ENCODE measurements at regions not wholly inside any gene's neighbourhood (a gene's known extent, or its start where the extent isn't known, plus 50 kb on each side); places are given as distances from the start of the nearest gene placed in this dataset.
"Not testable (repeated sequence)": the region's sequence is repeated elsewhere in the genome, so short reads cannot be mapped to it uniquely, and the experiment has no call there.

DNA sequence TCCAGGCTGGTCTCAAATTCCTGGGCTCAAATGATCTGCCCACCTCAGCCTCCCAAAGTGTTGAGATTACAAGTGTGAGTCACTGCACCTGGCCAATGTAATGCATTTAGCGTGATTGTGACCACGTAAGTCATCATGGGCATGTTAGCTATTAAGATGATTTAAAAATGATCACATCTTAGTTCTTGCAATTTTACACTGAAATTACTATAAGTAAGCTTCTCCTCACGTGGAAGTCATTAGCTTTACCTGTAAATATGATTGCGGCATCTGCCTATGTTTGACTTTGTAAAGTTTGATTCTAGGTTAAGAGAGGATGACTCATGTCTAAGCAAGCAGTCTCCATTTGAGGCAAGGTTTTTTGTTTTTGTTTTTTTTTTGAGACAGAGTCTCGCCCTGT, 85.5 kb downstream of the PMAIP1 start:
- Histone ChIP-seq H3K4me3 (no peak overlapping the region), H3K36me3 (ENCODE audit: control insufficient read depth in 4 of 4, insufficient read depth in 4 of 4, low read length in 4 of 4) (no peaks in the 10 kb centered on the region), H3K9ac (ENCODE audit: insufficient read depth in 1 of 2, low read length in 2 of 2) (no peak overlapping the region), H3K4me1 (ENCODE audit: control insufficient read depth in 5 of 5, insufficient read depth in 5 of 5, low read length in 5 of 5) (peaks cover 0 to 7% (median 5%) of the 10 kb centered on the region in 5 donors), H3K27me3 (ENCODE audit: control insufficient read depth in 3 of 3, insufficient read depth in 3 of 3, low read length in 2 of 3) (no peaks in the 10 kb centered on the region), H3K9me3 (ENCODE audit: control insufficient read depth in 4 of 4, insufficient read depth in 3 of 4, low read length in 3 of 4) (no peaks in the 10 kb centered on the region), H3K27ac (ENCODE audit: low read depth in 1 of 2, low read length in 1 of 2) (no peak overlapping the region)
- 79 to 86% methylated on average over 5 of the region's 5 CpGs for WGBS, 2 donors
- DNase-seq (no peak), ATAC-seq (ENCODE audit: insufficient read depth, low FRiP score) (no peak)
- TF ChIP-seq, protein P1, sequence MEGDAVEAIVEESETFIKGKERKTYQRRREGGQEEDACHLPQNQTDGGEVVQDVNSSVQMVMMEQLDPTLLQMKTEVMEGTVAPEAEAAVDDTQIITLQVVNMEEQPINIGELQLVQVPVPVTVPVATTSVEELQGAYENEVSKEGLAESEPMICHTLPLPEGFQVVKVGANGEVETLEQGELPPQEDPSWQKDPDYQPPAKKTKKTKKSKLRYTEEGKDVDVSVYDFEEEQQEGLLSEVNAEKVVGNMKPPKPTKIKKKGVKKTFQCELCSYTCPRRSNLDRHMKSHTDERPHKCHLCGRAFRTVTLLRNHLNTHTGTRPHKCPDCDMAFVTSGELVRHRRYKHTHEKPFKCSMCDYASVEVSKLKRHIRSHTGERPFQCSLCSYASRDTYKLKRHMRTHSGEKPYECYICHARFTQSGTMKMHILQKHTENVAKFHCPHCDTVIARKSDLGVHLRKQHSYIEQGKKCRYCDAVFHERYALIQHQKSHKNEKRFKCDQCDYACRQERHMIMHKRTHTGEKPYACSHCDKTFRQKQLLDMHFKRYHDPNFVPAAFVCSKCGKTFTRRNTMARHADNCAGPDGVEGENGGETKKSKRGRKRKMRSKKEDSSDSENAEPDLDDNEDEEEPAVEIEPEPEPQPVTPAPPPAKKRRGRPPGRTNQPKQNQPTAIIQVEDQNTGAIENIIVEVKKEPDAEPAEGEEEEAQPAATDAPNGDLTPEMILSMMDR (IDR thresholded peaks at IDR 0.05; ENCODE audit: control extremely low read depth, extremely low read depth) = no peak

DNA sequence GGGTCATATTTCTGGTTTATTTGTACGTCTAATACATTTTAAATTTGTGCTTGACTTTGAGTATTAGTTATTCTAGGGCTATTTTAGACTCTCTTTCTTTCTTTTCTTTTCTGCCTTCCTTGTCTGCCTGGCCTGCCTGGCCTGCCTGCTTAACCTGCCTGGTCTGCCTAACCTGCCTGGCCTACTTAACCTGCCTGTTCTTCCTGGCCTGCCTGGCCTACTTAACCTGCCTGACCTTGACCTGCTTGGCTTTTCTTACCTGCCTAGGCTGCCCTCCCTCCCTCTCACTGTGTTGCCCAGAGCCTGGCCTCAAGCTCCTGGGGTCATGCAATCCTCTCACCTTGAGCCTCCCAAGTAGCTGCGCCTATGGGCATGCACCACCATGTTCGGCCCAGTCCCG, 83.7 kb downstream of the PMAIP1 start:
- Histone ChIP-seq H3K9ac (ENCODE audit: insufficient read depth in 1 of 2, low read length in 2 of 2) (no peak overlapping the region), H3K4me1 (ENCODE audit: control insufficient read depth in 5 of 5, insufficient read depth in 5 of 5, low read length in 5 of 5) (peaks cover 0 to 6% (median 3%) of the 10 kb centered on the region in 5 donors), H3K27ac (ENCODE audit: low read depth in 1 of 2, low read length in 1 of 2) (no peak overlapping the region), H3K9me3 (ENCODE audit: control insufficient read depth in 4 of 4, insufficient read depth in 3 of 4, low read length in 3 of 4) (no peaks in the 10 kb centered on the region), H3K27me3 (ENCODE audit: control insufficient read depth in 3 of 3, insufficient read depth in 3 of 3, low read length in 2 of 3) (no peaks in the 10 kb centered on the region), H3K36me3 (ENCODE audit: control insufficient read depth in 4 of 4, insufficient read depth in 4 of 4, low read length in 4 of 4) (no peaks in the 10 kb centered on the region), H3K4me3 (no peak overlapping the region)
- WGBS, 2 donors = 94 to 97% methylated on average over 4 of the region's 4 CpGs
- TF ChIP-seq, protein P1 (IDR thresholded peaks at IDR 0.05; ENCODE audit: control extremely low read depth, extremely low read depth) = no peak
- DNase-seq (no peak), ATAC-seq (ENCODE audit: insufficient read depth, low FRiP score) (no peak)

DNA sequence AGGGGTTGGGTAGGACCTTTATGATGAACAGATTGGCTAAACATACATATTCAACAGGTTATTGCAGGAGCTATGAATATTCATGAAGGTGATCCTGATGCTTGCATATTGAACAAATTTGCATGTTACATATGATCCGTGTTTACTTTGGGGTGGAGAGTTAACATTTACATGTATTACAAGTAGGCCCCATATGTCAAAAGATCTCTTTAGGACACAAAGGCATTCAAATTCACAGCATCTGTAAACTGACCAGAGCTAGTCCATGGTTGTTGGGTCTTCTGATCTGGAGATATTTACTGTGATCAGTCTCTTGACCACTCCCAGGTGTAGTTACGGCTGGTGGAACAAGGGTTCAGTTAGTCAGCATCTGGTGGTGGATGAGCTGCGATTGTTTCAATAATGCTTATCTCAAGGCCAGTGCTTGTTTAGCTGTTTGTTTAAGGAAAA, 80.4 kb downstream of the PMAIP1 start:
- DNase-seq = no peak
- Histone ChIP-seq H3K4me3 (no peak overlapping the region), H3K9me3 (ENCODE audit: control insufficient read depth in 4 of 4, insufficient read depth in 3 of 4, low read length in 3 of 4) (no peaks in the 10 kb centered on the region), H3K27me3 (ENCODE audit: control insufficient read depth in 3 of 3, insufficient read depth in 3 of 3, low read length in 2 of 3) (no peaks in the 10 kb centered on the region), H3K9ac (ENCODE audit: insufficient read depth in 1 of 2, low read length in 2 of 2) (no peak overlapping the region), H3K27ac (ENCODE audit: low read depth in 1 of 2, low read length in 1 of 2) (no peak overlapping the region), H3K36me3 (ENCODE audit: control insufficient read depth in 4 of 4, insufficient read depth in 4 of 4, low read length in 4 of 4) (no peaks in the 10 kb centered on the region), H3K4me1 (ENCODE audit: control insufficient read depth in 5 of 5, insufficient read depth in 5 of 5, low read length in 5 of 5) (peaks cover 0 to 6% (median 3%) of the 10 kb centered on the region in 5 donors)
- ATAC-seq (ENCODE audit: insufficient read depth, low FRiP score) = no peak
- TF ChIP-seq, protein P1 (IDR thresholded peaks at IDR 0.05; ENCODE audit: control extremely low read depth, extremely low read depth) = no peak
- WGBS, 2 donors = 86 to 91% methylated on average over 3 of the region's 3 CpGs

DNA sequence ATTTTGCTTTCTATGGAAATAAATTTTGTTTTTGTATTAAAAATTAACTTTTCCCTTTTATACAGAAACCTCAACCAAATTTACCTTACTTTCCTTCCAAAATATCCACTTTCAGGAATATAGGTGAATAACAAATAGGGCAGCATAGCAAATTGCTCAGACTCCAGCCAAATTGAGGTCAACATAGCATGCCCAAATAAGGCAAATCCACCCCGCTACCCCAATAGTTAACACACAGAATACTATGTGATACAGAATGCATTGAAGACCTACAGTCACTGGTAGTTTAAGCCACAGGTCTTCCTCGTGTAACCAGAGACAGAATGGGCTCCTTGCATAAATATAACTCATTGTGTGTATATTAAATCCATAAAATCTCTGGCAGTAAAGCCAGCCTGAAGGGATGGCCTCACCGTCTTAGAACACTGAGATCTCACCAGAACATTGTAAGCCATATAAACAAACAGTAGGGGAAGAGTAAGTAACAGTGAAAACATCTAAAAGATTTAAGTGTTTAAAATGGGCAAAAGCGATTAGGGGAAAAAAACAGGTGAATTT, 72.2 kb downstream of the PMAIP1 start:
- 66 to 68% methylated on average over 4 of the region's 4 CpGs for WGBS, 2 donors
- H3K9ac ChIP-seq (ENCODE audit: insufficient read depth in 1 of 2, low read length in 2 of 2) = no peak overlapping the region
- no peak overlapping the region for H3K4me3 ChIP-seq
- no peaks in the 10 kb centered on the region for H3K4me1 ChIP-seq (ENCODE audit: control insufficient read depth in 5 of 5, insufficient read depth in 5 of 5, low read length in 5 of 5)
- no peaks in the 10 kb centered on the region for H3K36me3 ChIP-seq (ENCODE audit: control insufficient read depth in 4 of 4, insufficient read depth in 4 of 4, low read length in 4 of 4)
- TF ChIP-seq, protein P1 (IDR thresholded peaks at IDR 0.05; ENCODE audit: control extremely low read depth, extremely low read depth) = no peak
- ATAC-seq (ENCODE audit: insufficient read depth, low FRiP score) (no peak), DNase-seq (no peak)
- no peak overlapping the region for H3K27ac ChIP-seq (ENCODE audit: low read depth in 1 of 2, low read length in 1 of 2)
- H3K9me3 ChIP-seq (ENCODE audit: control insufficient read depth in 4 of 4, insufficient read depth in 3 of 4, low read length in 3 of 4) = peaks cover 0 to 1% (median 0%) of the 10 kb centered on the region in 4 donors
- H3K27me3 ChIP-seq (ENCODE audit: control insufficient read depth in 3 of 3, insufficient read depth in 3 of 3, low read length in 2 of 3) = peaks cover 0 to 21% (median 13%) of the 10 kb centered on the region in 3 donors

DNA sequence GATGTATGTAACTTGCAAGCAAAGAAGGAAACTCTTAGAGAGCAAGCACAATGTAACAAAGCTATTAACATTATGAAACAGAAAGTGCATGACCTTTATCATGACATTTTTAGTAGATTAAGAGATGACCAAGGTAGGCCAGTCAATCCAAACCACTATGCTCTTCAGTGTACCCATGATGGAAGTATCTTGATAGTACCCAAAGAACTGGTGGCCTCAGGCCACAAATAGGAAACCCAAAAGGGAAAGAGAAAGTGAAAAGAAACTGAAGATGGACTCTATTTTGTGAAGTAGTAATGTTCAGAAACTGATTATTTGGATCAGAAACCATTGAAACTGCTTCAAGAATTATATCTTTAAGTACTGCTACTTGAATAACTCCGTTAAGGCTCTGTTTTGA, 71.3 kb downstream of the PMAIP1 start:
- H3K9ac ChIP-seq (ENCODE audit: insufficient read depth in 1 of 2, low read length in 2 of 2); ATAC-seq (ENCODE audit: insufficient read depth, low FRiP score); H3K27ac ChIP-seq (ENCODE audit: low read depth in 1 of 2, low read length in 1 of 2); H3K9me3 ChIP-seq (ENCODE audit: control insufficient read depth in 4 of 4, insufficient read depth in 3 of 4, low read length in 3 of 4); H3K4me1 ChIP-seq (ENCODE audit: control insufficient read depth in 5 of 5, insufficient read depth in 5 of 5, low read length in 5 of 5); H3K36me3 ChIP-seq (ENCODE audit: control insufficient read depth in 4 of 4, insufficient read depth in 4 of 4, low read length in 4 of 4); DNase-seq; H3K4me3 ChIP-seq: not testable (repeated sequence)
- peaks cover 0 to 26% (median 13%) of the 10 kb centered on the region in 3 donors for H3K27me3 ChIP-seq (ENCODE audit: control insufficient read depth in 3 of 3, insufficient read depth in 3 of 3, low read length in 2 of 3)
- 87 to 89% methylated on average over 1 of the region's 1 CpG for WGBS, 2 donors
